Gastroesophageal sphincter (tissue), 3 donors: ENCODE measurements at regions not wholly inside any gene's neighbourhood (a gene's known extent, or its start where the extent isn't known, plus 50 kb on each side); places are given as distances from the start of the nearest gene placed in this dataset.

ENCODE experiments used
- EP300 ChIP-seq: sonication (generic); formaldehyde crosslinking; IDR thresholded peaks from one replicate; pipeline ENCODE4 v1.6.1; 2017; ENCODE audit warnings: antibody characterized with exemption, mild to moderate bottlenecking
- POLR2A ChIP-seq, 2 donors: fragments of 450-650 bp; IDR thresholded peaks; one replicate each; pipeline ENCODE4 v1.6.1; 2017; ENCODE audit warnings: antibody characterized with exemption in 2 of 2, mild to moderate bottlenecking in 2 of 2, moderate library complexity in 1 of 2
- POLR2AphosphoS5 ChIP-seq: sonication (generic); formaldehyde crosslinking; IDR thresholded peaks from one replicate; pipeline ENCODE4 v1.6.1; 2017; ENCODE audit warnings: antibody characterized with exemption
- TF ChIP-seq, protein P1 (sequence below), 4 experiments: fragments of 200-600 bp in 2 of 4; fragments of 450-650 bp in 2 of 4; sonication (generic) in 1 of 4; IDR thresholded peaks; one replicate each; pipeline ENCODE4 v1.5.1; 2017 to 2019; ENCODE audit warnings: antibody characterized with exemption in 4 of 4, mild to moderate bottlenecking in 2 of 4, moderate library complexity in 2 of 4

DNA sequence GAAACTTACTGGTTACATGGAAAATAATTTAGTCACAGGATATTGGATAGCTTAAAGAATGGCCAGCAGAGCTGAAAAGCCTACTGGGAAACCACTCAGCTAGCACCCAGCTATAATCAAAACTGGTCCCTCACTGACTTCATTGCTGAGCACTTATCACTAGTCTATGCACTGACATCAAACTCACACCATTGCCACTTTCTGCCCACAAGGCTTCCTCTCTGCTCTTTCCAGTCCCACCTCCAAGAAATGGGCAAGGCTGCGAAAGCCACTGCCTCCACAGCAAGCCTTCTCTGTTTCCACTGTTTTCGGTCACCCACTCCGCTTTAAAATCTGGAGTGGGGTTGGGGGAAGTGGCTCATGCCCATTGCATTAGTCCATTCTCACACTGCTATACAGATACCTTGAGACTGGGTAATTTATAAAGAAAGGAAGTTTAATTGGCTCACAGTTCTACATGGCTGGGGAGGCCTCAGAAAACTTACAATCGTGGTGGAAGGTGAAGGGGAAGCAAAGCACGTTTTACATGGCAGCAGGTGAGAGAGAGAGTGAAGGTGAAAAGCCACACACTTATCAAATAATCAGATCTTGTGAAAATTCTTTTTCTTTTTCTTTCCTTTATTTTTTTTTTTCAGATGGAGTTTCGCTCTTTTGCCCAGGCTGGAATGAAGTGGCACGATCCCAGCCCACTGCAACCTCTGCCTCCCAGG, 77.0 kb upstream of the CERS6 start:
- TF ChIP-seq POLR2A (IDR thresholded peaks at IDR 0.05) (no peak), POLR2AphosphoS5 (no peak), EP300 (no peak)
- TF ChIP-seq, protein P1, sequence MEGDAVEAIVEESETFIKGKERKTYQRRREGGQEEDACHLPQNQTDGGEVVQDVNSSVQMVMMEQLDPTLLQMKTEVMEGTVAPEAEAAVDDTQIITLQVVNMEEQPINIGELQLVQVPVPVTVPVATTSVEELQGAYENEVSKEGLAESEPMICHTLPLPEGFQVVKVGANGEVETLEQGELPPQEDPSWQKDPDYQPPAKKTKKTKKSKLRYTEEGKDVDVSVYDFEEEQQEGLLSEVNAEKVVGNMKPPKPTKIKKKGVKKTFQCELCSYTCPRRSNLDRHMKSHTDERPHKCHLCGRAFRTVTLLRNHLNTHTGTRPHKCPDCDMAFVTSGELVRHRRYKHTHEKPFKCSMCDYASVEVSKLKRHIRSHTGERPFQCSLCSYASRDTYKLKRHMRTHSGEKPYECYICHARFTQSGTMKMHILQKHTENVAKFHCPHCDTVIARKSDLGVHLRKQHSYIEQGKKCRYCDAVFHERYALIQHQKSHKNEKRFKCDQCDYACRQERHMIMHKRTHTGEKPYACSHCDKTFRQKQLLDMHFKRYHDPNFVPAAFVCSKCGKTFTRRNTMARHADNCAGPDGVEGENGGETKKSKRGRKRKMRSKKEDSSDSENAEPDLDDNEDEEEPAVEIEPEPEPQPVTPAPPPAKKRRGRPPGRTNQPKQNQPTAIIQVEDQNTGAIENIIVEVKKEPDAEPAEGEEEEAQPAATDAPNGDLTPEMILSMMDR (IDR thresholded peaks at IDR 0.05), result no peak
